Effector CD8-positive, alpha-beta T cell (primary cell): ENCODE measurements at regions not wholly inside any gene's neighbourhood (a gene's known extent, or its start where the extent isn't known, plus 50 kb on each side); places are given as distances from the start of the nearest gene placed in this dataset.

Source experiments
- DNase-seq: peaks from one replicate; lab custom pipeline; 2025; lab: John Stamatoyannopoulos, UW

- no peak for DNase-seq
Measured at GRCh38 chrX:20432048-20432447, 165.3 kb upstream of the RPS6KA3 start.

GRCh38 chrX:20431486-20431885, 164.8 kb upstream of the RPS6KA3 start:
- DNase-seq, result no peak

GRCh38 chrX:20427173-20427770, 160.6 kb upstream of the RPS6KA3 start:
- no peak for DNase-seq

GRCh38 chrX:20421697-20422096, 155.0 kb upstream of the RPS6KA3 start:
- DNase-seq, result no peak

- DNase-seq, result no peak
Measured at GRCh38 chrX:20421275-20421674, 154.6 kb upstream of the RPS6KA3 start.

GRCh38 chrX:20420058-20420457, 153.3 kb upstream of the RPS6KA3 start:
- DNase-seq, result no peak

- no peak for DNase-seq
Measured at GRCh38 chrX:20418379-20419150, 151.9 kb upstream of the RPS6KA3 start.

- DNase-seq, result no peak
Measured at GRCh38 chrX:20414762-20415445, 148.2 kb upstream of the RPS6KA3 start.

GRCh38 chrX:20414066-20414465, 147.4 kb upstream of the RPS6KA3 start:
- DNase-seq, result no peak

GRCh38 chrX:20412871-20413486, 146.3 kb upstream of the RPS6KA3 start:
- DNase-seq, result peak; percentile 9

GRCh38 chrX:20410540-20410939, 143.8 kb upstream of the RPS6KA3 start:
- DNase-seq, result no peak

- DNase-seq, result no peak
Measured at GRCh38 chrX:20409991-20410390, 143.3 kb upstream of the RPS6KA3 start.

GRCh38 chrX:20402956-20403355, 136.2 kb upstream of the RPS6KA3 start:
- no peak for DNase-seq

- no peak for DNase-seq
Measured at GRCh38 chrX:20399728-20400414, 133.2 kb upstream of the RPS6KA3 start.

- no peak for DNase-seq
Measured at GRCh38 chrX:20397587-20397986, 130.9 kb upstream of the RPS6KA3 start.

GRCh38 chrX:20394451-20394850, 127.7 kb upstream of the RPS6KA3 start:
- no peak for DNase-seq

GRCh38 chrX:20393944-20394343, 127.2 kb upstream of the RPS6KA3 start:
- DNase-seq, result no peak

GRCh38 chrX:20388594-20388993, 121.9 kb upstream of the RPS6KA3 start:
- DNase-seq, result no peak

GRCh38 chrX:20383477-20383876, 116.8 kb upstream of the RPS6KA3 start:
- no peak for DNase-seq

- DNase-seq, result no peak
Measured at GRCh38 chrX:20382518-20383297, 116.0 kb upstream of the RPS6KA3 start.

- DNase-seq, result no peak
Measured at GRCh38 chrX:20382082-20382481, 115.4 kb upstream of the RPS6KA3 start.
